Fibroblast of gingiva (primary cell): ENCODE measurements at regions not wholly inside any gene's neighbourhood (a gene's known extent, or its start where the extent isn't known, plus 50 kb on each side); places are given as distances from the start of the nearest gene placed in this dataset.
"Not testable (repeated sequence)": the region's sequence is repeated elsewhere in the genome, so short reads cannot be mapped to it uniquely, and the experiment has no call there.

Source experiments
- DNase-seq: peaks from one replicate; pipeline ENCODE4 v3.0.0-alpha.2; 2011; ENCODE audit warnings: low read depth

GRCh38 chr14:26655128-26655527 is 57.3 kb upstream of the NOVA1 start:
- no peak for DNase-seq

DNA sequence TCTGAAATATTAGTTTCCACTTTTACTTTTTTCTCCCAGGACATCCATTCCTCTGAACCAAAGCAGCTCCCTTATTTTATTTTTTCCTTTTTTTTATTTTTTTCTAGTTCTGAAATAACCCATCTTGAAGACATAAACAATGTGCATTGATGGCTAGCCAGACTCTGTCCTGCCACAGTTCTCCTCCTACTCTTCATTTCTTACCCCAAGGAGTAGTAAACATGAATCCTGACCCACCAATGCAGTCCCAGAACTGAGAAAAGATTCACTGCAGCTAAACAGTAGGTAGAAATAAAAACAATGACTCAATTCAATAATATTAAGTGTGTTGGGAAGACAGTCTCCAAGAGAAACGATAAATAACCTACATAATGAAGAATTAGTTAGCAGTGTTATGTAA is 65.7 kb upstream of the NOVA1 start:
- no peak for DNase-seq

GRCh38 chr14:26678732-26679420 is 81.0 kb upstream of the NOVA1 start:
- DNase-seq: not testable (repeated sequence)

- DNase-seq: no peak
Observed at GRCh38 chr14:26685401-26685800, 87.6 kb upstream of the NOVA1 start.

GRCh38 chr14:26687301-26687837 is 89.5 kb upstream of the NOVA1 start:
- no peak for DNase-seq

GRCh38 chr14:26694521-26694920 is 96.7 kb upstream of the NOVA1 start:
- DNase-seq: no peak

DNA sequence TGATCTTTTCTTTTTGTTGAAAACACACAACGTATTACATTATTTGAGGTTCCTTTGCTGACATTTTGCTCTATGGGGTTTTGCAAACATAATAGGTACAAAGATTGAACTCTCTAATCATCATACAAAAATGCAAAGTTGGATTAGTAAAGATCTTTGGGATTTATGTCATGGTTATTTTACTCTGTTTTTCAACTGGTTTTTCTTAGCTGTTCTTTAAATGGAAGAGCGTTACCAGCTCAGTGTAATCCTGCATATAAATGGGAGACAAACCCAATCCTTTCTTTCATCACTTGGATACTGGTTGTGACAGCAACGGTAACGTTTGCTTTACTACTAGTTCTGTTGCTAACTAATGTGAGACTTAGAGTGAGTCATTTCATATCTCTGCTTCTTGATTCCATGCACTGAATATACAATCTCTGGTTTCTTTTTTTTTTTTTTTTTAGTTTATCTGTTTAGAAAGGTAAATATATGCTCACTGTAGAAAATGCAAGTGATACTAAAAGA is 104.9 kb upstream of the NOVA1 start:
- no peak for DNase-seq

DNA sequence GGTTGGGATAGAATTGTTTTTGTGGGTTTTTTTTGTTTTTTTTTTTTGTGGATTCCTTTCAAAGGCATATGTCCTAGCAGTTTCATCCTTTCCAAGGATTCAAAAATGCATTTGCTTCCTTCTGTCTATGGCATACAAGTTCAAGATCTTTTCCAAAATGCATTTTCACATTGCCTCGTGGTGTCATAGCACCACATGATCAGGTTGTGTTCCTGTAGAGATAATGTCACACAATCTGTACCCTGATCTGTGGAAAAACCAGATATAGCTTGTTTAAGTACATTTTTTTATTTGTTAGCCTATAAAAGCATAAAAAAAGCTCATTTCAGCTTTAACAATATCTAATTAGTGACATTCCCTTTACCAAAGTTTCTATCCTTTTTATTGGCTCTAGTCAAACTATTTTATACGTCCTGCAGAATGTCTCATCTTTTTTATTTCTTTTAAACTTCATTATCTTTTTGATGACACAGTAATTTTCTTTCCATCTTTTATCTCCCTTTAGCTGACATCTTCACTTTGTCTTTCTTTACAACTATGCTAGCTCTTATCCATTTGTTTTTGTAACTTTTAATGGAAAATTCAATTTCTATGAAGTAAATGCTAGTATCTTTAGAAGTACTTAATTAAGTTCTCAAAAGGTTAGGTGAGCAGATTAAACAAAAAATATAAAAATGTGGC is 106.0 kb upstream of the NOVA1 start:
- DNase-seq: no peak

GRCh38 chr14:26707234-26707633 is 109.4 kb upstream of the NOVA1 start:
- no peak for DNase-seq

- DNase-seq: no peak
Observed at GRCh38 chr14:26709019-26709418, 111.2 kb upstream of the NOVA1 start.

DNA sequence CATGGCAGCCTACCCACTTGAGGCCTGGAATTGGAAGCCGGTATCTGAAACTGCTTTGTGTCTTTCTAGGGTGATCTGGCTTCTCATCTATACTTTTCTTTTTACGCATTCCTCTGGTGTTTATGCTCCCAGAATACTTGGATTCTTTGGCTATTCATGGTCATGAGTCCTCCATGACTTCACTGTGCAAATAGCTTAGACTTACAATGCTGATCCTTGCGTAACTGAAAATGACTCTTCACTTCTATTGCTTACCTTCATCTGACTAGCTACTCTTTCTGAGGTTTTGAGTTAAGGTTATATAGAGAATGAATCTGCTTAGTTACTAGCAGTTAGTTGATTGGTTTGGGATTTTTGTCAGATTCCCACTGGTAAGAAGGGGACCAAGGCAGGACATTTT is 121.7 kb upstream of the NOVA1 start:
- peak; percentile 26 for DNase-seq

- DNase-seq: no peak
Observed at GRCh38 chr14:26722258-26722657, 124.4 kb upstream of the NOVA1 start.

DNA sequence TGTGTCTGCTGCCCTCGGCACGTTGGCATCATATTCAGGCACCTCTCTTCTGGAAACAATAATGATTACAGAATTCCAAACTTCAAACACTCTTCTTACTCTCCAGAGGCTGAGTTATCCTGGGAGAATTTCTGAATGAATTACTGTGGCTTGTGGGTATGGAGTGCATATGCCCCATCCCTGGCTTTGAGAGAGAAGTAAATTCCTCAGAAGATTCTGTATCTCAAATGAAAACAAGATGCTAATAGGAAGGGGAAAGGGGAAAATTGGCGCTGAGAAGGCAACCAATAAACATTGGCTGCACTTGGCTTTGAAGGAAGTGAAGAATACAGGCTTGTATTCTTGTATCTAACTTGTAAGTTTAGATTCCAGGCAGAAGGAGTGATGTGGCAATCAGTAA is 132.0 kb upstream of the NOVA1 start:
- peak; percentile 72 for DNase-seq

DNA sequence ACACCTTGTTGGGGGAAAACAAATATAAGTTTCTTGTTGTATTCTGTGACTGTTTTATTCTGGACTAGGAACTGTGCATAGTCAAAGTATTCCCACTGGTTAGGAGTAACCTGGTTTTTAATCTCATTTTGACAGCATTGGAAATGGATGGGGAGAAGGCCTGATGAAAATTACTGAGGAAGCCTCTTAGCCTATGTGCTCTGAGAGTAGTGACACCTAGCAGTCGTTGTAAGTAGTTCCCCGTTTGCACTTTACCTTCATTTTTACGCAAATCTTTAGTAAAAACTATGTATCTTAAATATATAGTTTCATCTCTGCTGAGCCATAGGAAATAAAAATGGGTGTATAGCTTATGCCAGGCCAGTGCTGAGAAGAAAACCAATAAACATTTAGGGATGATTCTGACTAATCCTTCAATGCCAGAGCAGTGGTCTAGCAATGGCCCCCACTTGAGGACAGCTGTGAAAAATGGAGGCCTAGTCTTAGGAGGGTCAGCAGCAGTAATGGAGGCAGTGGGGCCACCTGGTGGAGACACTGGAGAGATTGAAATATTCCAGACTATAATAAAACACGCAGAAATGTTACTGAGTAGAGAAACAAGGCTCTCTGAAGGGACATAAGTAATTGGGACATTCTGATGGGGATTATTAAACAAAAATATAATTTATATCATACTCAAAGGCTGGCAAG is 133.2 kb upstream of the NOVA1 start:
- no peak for DNase-seq

- no peak for DNase-seq
Observed at GRCh38 chr14:26735811-26736210, 138.0 kb upstream of the NOVA1 start.

GRCh38 chr14:26738571-26738970 is 140.7 kb upstream of the NOVA1 start:
- DNase-seq: no peak

GRCh38 chr14:26741711-26742212 is 143.9 kb upstream of the NOVA1 start:
- no peak for DNase-seq

- DNase-seq: no peak
Observed at GRCh38 chr14:26743284-26743683, 145.5 kb upstream of the NOVA1 start.

GRCh38 chr14:26744903-26745302 is 147.1 kb upstream of the NOVA1 start:
- DNase-seq: no peak

DNA sequence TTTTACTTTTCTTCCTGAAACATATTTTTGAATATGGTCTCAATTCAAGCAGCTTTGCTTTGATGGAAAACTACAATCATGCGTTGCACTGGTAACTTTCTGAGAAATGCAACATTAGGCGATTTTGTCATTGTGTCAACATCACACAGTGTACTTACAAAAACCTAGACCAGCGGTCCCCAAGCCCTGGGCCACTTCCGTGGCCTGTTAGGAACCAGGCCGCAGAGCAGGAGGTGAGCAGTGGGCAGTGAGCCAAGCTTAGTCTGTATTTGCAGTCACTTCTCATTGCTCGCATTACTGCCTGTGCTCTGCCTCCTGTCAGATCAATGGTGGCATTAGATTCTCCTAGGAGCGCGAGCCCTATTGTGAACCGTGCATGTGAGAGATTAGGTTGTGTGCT is 163.7 kb upstream of the NOVA1 start:
- no peak for DNase-seq

- no peak for DNase-seq
Observed at GRCh38 chr14:26765301-26765700, 167.5 kb upstream of the NOVA1 start.

GRCh38 chr14:26765768-26766520 is 168.1 kb upstream of the NOVA1 start:
- peak; percentile 96 for DNase-seq
